HEK293 (cell line): ENCODE measurements at regions not wholly inside any gene's neighbourhood (a gene's known extent, or its start where the extent isn't known, plus 50 kb on each side); places are given as distances from the start of the nearest gene placed in this dataset.

Experiments
- CTCF ChIA-PET: fragments of 350-600 bp; formaldehyde crosslinking; extraction: SDS; loops from one replicate; lab custom pipeline; 2021; ENCODE audit warnings: antibody characterized with exemption; lab: Yijun Ruan, JAX
- POLR2A ChIA-PET: fragments of 300-600 bp; formaldehyde crosslinking; extraction: SDS; loops from one replicate; lab custom pipeline; 2020; ENCODE audit warnings: antibody characterized with exemption, inconsistent platforms; lab: Yijun Ruan, JAX
- H3K27ac ChIP-seq: fragments of 200-500 bp; sonication (Bioruptor generic); 2 replicates; pipeline ENCODE4 v1.5.1; 2014; ENCODE audit warnings: low read depth, low read length, control low read depth, inconsistent platforms; ENCODE audit errors: extremely low read depth
- H3K36me3 ChIP-seq, 2 experiments: fragments of 200-500 bp in 1 of 2; sonication (Bioruptor generic) in 1 of 2; 1 replicate in 1 of 2; 2 replicates in 1 of 2; pipeline ENCODE4 v1.5.1; 2014 to 2017; ENCODE audit warnings: inconsistent platforms in 2 of 2, low read length in 2 of 2; ENCODE audit not compliant: control insufficient read depth in 2 of 2, insufficient read depth in 1 of 2
- H3K4me1 ChIP-seq: fragments of 200-500 bp; sonication (Bioruptor generic); 2 replicates; pipeline ENCODE4 v1.5.1; 2014; ENCODE audit warnings: mild to moderate bottlenecking, low read length, inconsistent platforms; ENCODE audit not compliant: control insufficient read depth, insufficient read depth
- H3K4me3 ChIP-seq: 2 replicates; pipeline ENCODE4 v1.5.1; 2011; ENCODE audit warnings: low read depth, mild to moderate bottlenecking, control low read depth, low read length, moderate library complexity
- H3K9me3 ChIP-seq: fragments of 200-500 bp; sonication (Bioruptor generic); 2 replicates; pipeline ENCODE4 v1.5.1; 2014; ENCODE audit warnings: low read depth, low read length, inconsistent platforms; ENCODE audit not compliant: control insufficient read depth, insufficient read depth
- IKZF3 ChIP-seq: fragments of 450-650 bp; IDR thresholded peaks from 2 replicates; pipeline ENCODE4 v1.5.0; 2018; ENCODE audit warnings: missing biosample characterization, mild to moderate bottlenecking, missing genetic modification characterization, moderate library complexity
- WT1 ChIP-seq: fragments of 450-650 bp; formaldehyde crosslinking; IDR thresholded peaks from 2 replicates; pipeline ENCODE4 v1.5.1; 2016; ENCODE audit warnings: missing biosample characterization, missing genetic modification characterization
- ZNF112 ChIP-seq: fragments of 450-650 bp; formaldehyde crosslinking; IDR thresholded peaks from 2 replicates; pipeline ENCODE4 v1.5.0; 2017; ENCODE audit warnings: missing biosample characterization, missing genetic modification characterization
- ZNF146 ChIP-seq: fragments of 450-650 bp; formaldehyde crosslinking; IDR thresholded peaks from 2 replicates; pipeline ENCODE4 v1.5.1; 2016; ENCODE audit warnings: missing biosample characterization, missing genetic modification characterization
- ZNF175 ChIP-seq: fragments of 450-650 bp; formaldehyde crosslinking; IDR thresholded peaks from 2 replicates; pipeline ENCODE4 v1.5.1; 2016; ENCODE audit warnings: missing biosample characterization, missing genetic modification characterization
- ZNF2 ChIP-seq: fragments of 450-650 bp; formaldehyde crosslinking; IDR thresholded peaks from 2 replicates; pipeline ENCODE4 v1.5.1; 2016; ENCODE audit warnings: missing biosample characterization, missing genetic modification characterization
- ZNF211 ChIP-seq: fragments of 450-650 bp; formaldehyde crosslinking; IDR thresholded peaks from 2 replicates; pipeline ENCODE4 v1.5.1; 2016; ENCODE audit warnings: low read depth, missing biosample characterization, missing genetic modification characterization
- ZNF324 ChIP-seq: fragments of 450-650 bp; formaldehyde crosslinking; IDR thresholded peaks from 2 replicates; pipeline ENCODE4 v1.5.1; 2016; ENCODE audit warnings: missing biosample characterization, missing genetic modification characterization
- ZNF394 ChIP-seq: fragments of 450-650 bp; formaldehyde crosslinking; IDR thresholded peaks from 2 replicates; pipeline ENCODE4 v1.5.1; 2016; ENCODE audit warnings: missing biosample characterization, missing genetic modification characterization, mild to moderate bottlenecking, moderate library complexity, borderline replicate concordance
- ZNF423 ChIP-seq: fragments of 450-650 bp; formaldehyde crosslinking; IDR thresholded peaks from 2 replicates; pipeline ENCODE4 v1.5.1; 2016; ENCODE audit warnings: missing biosample characterization, missing genetic modification characterization
- ZNF555 ChIP-seq: fragments of 450-650 bp; formaldehyde crosslinking; conservative IDR thresholded peaks from 2 replicates; pipeline ENCODE4 v1.5.1; 2017; ENCODE audit warnings: missing biosample characterization, mild to moderate bottlenecking, missing genetic modification characterization, inconsistent platforms
- ZNF561 ChIP-seq: fragments of 450-650 bp; IDR thresholded peaks from 2 replicates; pipeline ENCODE4 v1.5.1; 2018; ENCODE audit warnings: missing biosample characterization, missing genetic modification characterization, borderline replicate concordance
- ZNF626 ChIP-seq: fragments of 450-650 bp; sonication (Bioruptor Pico); formaldehyde crosslinking; IDR thresholded peaks from 2 replicates; pipeline ENCODE4 v1.5.1; 2018; ENCODE audit warnings: missing biosample characterization, missing genetic modification characterization, inconsistent platforms
- ZNF660 ChIP-seq: fragments of 450-650 bp; IDR thresholded peaks from 2 replicates; pipeline ENCODE4 v1.5.1; 2018; ENCODE audit warnings: missing biosample characterization, mild to moderate bottlenecking, missing genetic modification characterization
- ZNF747 ChIP-seq: fragments of 450-650 bp; formaldehyde crosslinking; IDR thresholded peaks from 2 replicates; pipeline ENCODE4 v1.5.1; 2016; ENCODE audit warnings: missing biosample characterization, missing genetic modification characterization
- ZNF777 ChIP-seq: fragments of 450-650 bp; formaldehyde crosslinking; IDR thresholded peaks from 2 replicates; pipeline ENCODE4 v1.5.1; 2017; ENCODE audit warnings: missing biosample characterization, missing genetic modification characterization, borderline replicate concordance
- TF ChIP-seq, protein P1 (sequence below): fragments of 450-650 bp; formaldehyde crosslinking; IDR thresholded peaks from 2 replicates; pipeline ENCODE4 v1.5.1; 2016; ENCODE audit warnings: missing biosample characterization, missing genetic modification characterization
- TF ChIP-seq, protein P2 (sequence below): fragments of 450-650 bp; formaldehyde crosslinking; IDR thresholded peaks from 2 replicates; pipeline ENCODE4 v1.5.1; 2016; ENCODE audit warnings: missing biosample characterization, missing genetic modification characterization
- TF ChIP-seq, protein P3 (sequence below): fragments of 450-650 bp; formaldehyde crosslinking; IDR thresholded peaks from 2 replicates; pipeline ENCODE4 v1.5.1; 2017; ENCODE audit warnings: missing biosample characterization, missing genetic modification characterization
- TF ChIP-seq, protein P4 (sequence below): fragments of 450-650 bp; IDR thresholded peaks from 2 replicates; pipeline ENCODE4 v1.5.1; 2018; ENCODE audit warnings: missing biosample characterization, mild to moderate bottlenecking, missing genetic modification characterization
- TF ChIP-seq, protein P5 (sequence below): fragments of 450-650 bp; formaldehyde crosslinking; conservative IDR thresholded peaks from 2 replicates; pipeline ENCODE4 v1.5.1; 2016; ENCODE audit warnings: low read depth, missing biosample characterization, missing genetic modification characterization

DNA sequence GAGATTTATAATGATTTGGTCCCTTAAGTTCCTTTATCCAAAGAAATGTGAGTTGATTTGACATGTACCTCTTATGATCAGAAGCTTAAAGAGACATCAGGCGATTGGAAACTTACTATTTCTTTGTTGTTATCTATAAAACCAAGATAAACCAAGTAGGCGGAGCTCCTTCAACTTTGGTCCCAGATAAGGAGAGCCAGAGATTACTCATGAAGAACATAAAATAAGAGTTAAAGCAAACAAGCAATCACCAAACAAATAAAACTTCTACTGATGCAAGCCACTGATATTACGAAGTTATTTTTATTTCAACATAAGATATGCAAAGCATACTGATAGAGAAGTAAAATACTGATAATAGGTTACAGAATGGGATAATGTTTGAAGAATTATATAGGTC is 141.5 kb upstream of the CDH18 start (continued):
- TF ChIP-seq, protein P1, sequence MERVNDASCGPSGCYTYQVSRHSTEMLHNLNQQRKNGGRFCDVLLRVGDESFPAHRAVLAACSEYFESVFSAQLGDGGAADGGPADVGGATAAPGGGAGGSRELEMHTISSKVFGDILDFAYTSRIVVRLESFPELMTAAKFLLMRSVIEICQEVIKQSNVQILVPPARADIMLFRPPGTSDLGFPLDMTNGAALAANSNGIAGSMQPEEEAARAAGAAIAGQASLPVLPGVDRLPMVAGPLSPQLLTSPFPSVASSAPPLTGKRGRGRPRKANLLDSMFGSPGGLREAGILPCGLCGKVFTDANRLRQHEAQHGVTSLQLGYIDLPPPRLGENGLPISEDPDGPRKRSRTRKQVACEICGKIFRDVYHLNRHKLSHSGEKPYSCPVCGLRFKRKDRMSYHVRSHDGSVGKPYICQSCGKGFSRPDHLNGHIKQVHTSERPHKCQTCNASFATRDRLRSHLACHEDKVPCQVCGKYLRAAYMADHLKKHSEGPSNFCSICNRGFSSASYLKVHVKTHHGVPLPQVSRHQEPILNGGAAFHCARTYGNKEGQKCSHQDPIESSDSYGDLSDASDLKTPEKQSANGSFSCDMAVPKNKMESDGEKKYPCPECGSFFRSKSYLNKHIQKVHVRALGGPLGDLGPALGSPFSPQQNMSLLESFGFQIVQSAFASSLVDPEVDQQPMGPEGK (tag by site-specific recombination), result no peak
- TF ChIP-seq, all 188 proteins: peak for 0

DNA sequence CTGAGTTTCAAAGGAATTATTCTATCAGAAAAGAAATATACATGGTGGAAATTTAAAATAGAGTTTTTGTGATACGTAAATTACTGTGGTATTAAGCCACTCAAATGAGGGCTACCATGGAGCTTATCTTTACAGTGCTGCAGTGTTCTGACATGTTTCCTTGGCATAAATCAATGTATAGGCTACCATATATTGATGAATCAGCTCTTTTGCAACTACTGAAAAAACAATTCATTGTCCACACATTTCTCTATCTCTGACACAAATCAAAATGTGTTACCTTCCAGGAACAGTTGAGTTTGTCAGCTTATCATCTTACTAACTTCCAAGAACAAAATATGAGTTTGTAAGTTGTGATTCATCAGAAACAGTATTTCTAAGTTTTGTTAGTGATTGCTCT is 140.3 kb upstream of the CDH18 start:
- TF ChIP-seq ZNF112 (no peak), IKZF3 (tag by site-specific recombination) (no peak), ZNF211 (tag by site-specific recombination) (no peak), ZNF394 (tag by site-specific recombination) (no peak)
- TF ChIP-seq, protein P2, sequence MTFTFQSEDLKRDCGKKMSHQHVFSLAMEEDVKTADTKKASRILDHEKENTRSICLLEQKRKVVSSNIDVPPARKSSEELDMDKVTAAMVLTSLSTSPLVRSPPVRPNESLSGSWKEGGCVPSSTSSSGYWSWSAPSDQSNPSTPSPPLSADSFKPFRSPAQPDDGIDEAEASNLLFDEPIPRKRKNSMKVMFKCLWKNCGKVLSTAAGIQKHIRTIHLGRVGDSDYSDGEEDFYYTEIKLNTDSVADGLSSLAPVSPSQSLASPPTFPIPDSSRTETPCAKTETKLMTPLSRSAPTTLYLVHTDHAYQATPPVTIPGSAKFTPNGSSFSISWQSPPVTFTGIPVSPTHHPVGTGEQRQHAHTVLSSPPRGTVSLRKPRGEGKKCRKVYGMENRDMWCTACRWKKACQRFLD (tag by site-specific recombination), result no peak
- no peaks in the 10 kb centered on the region for H3K4me1 ChIP-seq
- no peaks in the 10 kb centered on the region for H3K36me3 ChIP-seq
- no peaks in the 10 kb centered on the region for H3K9me3 ChIP-seq
- no peak overlapping the region for H3K27ac ChIP-seq
- POLR2A ChIA-PET, result no interaction called here
- no peak overlapping the region for H3K4me3 ChIP-seq
- CTCF ChIA-PET, result interaction anchor here (0.6 kb wide), 1 partner anchor 25 kb away, joined by 3 read pairs; no protein-coding TSS in a partner anchor

DNA sequence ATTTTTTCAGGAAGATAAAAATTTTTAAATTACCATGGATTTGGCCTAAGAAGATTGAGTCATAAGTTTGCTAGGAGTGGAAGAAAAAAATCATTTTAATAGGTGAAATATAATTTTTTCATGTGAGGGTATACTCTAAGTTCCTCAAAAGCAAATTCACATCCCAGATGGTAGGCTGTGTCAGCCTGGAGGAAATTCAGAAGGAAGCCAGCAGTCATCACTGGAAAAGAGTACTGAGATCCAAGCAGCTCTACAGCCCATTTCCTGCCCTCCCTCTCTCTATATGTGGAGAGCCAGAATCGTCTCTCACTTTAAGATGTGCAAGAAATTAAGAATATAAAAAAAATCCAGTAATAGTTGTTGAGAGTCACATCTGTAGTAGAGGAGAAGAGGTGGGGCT is 126.5 kb upstream of the CDH18 start:
- Histone ChIP-seq H3K4me3 (no peak overlapping the region), H3K36me3 (no peaks in the 10 kb centered on the region), H3K4me1 (no peaks in the 10 kb centered on the region), H3K27ac (no peak overlapping the region), H3K9me3 (no peaks in the 10 kb centered on the region)
- no peak for TF ChIP-seq ZNF555
- ChIA-PET POLR2A (no interaction called here), CTCF (no interaction called here)

DNA sequence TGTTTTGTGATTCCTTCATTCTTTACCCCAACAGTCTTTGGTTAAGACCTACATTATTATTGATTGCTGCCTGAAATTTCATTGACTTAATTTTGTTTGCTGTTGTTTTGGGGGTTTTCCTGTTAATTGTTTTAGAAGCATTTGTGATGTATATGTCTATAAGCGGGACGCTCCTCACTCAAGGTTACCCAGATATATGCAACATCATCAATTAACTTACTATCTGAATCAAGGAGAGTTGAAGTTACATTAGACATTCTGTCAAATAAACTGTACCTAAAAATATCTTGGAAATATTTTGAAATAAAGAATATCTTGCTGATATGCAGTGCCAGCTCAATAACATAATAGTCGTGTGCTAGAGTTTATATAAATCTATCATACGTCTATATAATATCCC is 125.9 kb upstream of the CDH18 start:
- no peaks in the 10 kb centered on the region for H3K9me3 ChIP-seq
- ChIA-PET POLR2A (no interaction called here), CTCF (no interaction called here)
- H3K27ac ChIP-seq, result no peak overlapping the region
- no peaks in the 10 kb centered on the region for H3K36me3 ChIP-seq
- no peak overlapping the region for H3K4me3 ChIP-seq
- no peaks in the 10 kb centered on the region for H3K4me1 ChIP-seq
- no peak for TF ChIP-seq ZNF423 (tag by site-specific recombination)
- TF ChIP-seq, protein P3, sequence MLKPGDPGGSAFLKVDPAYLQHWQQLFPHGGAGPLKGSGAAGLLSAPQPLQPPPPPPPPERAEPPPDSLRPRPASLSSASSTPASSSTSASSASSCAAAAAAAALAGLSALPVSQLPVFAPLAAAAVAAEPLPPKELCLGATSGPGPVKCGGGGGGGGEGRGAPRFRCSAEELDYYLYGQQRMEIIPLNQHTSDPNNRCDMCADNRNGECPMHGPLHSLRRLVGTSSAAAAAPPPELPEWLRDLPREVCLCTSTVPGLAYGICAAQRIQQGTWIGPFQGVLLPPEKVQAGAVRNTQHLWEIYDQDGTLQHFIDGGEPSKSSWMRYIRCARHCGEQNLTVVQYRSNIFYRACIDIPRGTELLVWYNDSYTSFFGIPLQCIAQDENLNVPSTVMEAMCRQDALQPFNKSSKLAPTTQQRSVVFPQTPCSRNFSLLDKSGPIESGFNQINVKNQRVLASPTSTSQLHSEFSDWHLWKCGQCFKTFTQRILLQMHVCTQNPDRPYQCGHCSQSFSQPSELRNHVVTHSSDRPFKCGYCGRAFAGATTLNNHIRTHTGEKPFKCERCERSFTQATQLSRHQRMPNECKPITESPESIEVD, result no peak
- TF ChIP-seq ZNF747 (tag by site-specific recombination), result no peak
- TF ChIP-seq WT1 (tag by site-specific recombination), result no peak
- TF ChIP-seq ZNF2 (tag by site-specific recombination), result no peak
- TF ChIP-seq, protein P4, sequence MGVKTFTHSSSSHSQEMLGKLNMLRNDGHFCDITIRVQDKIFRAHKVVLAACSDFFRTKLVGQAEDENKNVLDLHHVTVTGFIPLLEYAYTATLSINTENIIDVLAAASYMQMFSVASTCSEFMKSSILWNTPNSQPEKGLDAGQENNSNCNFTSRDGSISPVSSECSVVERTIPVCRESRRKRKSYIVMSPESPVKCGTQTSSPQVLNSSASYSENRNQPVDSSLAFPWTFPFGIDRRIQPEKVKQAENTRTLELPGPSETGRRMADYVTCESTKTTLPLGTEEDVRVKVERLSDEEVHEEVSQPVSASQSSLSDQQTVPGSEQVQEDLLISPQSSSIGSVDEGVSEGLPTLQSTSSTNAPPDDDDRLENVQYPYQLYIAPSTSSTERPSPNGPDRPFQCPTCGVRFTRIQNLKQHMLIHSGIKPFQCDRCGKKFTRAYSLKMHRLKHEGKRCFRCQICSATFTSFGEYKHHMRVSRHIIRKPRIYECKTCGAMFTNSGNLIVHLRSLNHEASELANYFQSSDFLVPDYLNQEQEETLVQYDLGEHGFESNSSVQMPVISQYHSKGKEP (tag by site-specific recombination), result no peak
- no peak for TF ChIP-seq ZNF626 (tag by site-specific recombination)
- TF ChIP-seq ZNF777, result no peak
- TF ChIP-seq ZNF660 (tag by site-specific recombination), result no peak
- TF ChIP-seq ZNF561, result no peak
- no peak for TF ChIP-seq ZNF175 (tag by site-specific recombination)
- no peak for TF ChIP-seq ZNF324 (tag by site-specific recombination)
- TF ChIP-seq, protein P5, sequence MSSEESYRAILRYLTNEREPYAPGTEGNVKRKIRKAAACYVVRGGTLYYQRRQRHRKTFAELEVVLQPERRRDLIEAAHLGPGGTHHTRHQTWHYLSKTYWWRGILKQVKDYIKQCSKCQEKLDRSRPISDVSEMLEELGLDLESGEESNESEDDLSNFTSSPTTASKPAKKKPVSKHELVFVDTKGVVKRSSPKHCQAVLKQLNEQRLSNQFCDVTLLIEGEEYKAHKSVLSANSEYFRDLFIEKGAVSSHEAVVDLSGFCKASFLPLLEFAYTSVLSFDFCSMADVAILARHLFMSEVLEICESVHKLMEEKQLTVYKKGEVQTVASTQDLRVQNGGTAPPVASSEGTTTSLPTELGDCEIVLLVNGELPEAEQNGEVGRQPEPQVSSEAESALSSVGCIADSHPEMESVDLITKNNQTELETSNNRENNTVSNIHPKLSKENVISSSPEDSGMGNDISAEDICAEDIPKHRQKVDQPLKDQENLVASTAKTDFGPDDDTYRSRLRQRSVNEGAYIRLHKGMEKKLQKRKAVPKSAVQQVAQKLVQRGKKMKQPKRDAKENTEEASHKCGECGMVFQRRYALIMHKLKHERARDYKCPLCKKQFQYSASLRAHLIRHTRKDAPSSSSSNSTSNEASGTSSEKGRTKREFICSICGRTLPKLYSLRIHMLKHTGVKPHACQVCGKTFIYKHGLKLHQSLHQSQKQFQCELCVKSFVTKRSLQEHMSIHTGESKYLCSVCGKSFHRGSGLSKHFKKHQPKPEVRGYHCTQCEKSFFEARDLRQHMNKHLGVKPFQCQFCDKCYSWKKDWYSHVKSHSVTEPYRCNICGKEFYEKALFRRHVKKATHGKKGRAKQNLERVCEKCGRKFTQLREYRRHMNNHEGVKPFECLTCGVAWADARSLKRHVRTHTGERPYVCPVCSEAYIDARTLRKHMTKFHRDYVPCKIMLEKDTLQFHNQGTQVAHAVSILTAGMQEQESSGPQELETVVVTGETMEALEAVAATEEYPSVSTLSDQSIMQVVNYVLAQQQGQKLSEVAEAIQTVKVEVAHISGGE, result no peak
- TF ChIP-seq ZNF146 (tag by site-specific recombination), result no peak
